Suprapubic skin (tissue), 4 donors: ENCODE measurements at regions not wholly inside any gene's neighbourhood (a gene's known extent, or its start where the extent isn't known, plus 50 kb on each side); places are given as distances from the start of the nearest gene placed in this dataset.

ENCODE experiments used
- DNase-seq, 2 donors: peaks; one replicate each; pipeline ENCODE4 v3.0.0-alpha.2; 2019; ENCODE audit warnings: low spot score in 2 of 2
- H3K27ac ChIP-seq: fragments of 200-600 bp; sonication (generic); one replicate; pipeline ENCODE4 v1.5.1; 2019
- H3K27me3 ChIP-seq: fragments of 200-600 bp; sonication (generic); one replicate; pipeline ENCODE4 v1.5.1; 2019
- H3K36me3 ChIP-seq: fragments of 200-600 bp; sonication (generic); one replicate; pipeline ENCODE4 v1.5.1; 2019
- H3K4me1 ChIP-seq: fragments of 200-600 bp; sonication (generic); one replicate; pipeline ENCODE4 v1.5.1; 2019
- H3K4me3 ChIP-seq: fragments of 200-600 bp; sonication (generic); one replicate; pipeline ENCODE4 v1.5.1; 2019; ENCODE audit warnings: mild to moderate bottlenecking
- H3K9me3 ChIP-seq: fragments of 200-600 bp; sonication (generic); one replicate; pipeline ENCODE4 v1.5.1; 2019
- CTCF ChIP-seq, 2 donors: fragments of 200-600 bp in 1 of 2; fragments of 450-650 bp in 1 of 2; sonication (generic) in 1 of 2; IDR thresholded peaks; one replicate each; pipeline ENCODE4 v1.5.1; 2016 to 2019; ENCODE audit warnings: antibody characterized with exemption in 2 of 2, mild to moderate bottlenecking in 1 of 2, moderate library complexity in 1 of 2
- EP300 ChIP-seq: sonication (generic); formaldehyde crosslinking; IDR thresholded peaks from one replicate; pipeline ENCODE4 v1.6.1; 2017; ENCODE audit warnings: antibody characterized with exemption
- POLR2A ChIP-seq, 2 donors: fragments of 450-650 bp; IDR thresholded peaks; one replicate each; pipeline ENCODE4 v1.6.1; 2017; ENCODE audit warnings: antibody characterized with exemption in 2 of 2, mild to moderate bottlenecking in 2 of 2, moderate library complexity in 2 of 2
- POLR2AphosphoS5 ChIP-seq, 3 donors: sonication (generic); formaldehyde crosslinking; IDR thresholded peaks; one replicate each; pipeline ENCODE4 v1.6.1; 2017; ENCODE audit warnings: antibody characterized with exemption in 3 of 3
- WGBS: methylation state at CpG from one replicate; pipeline ENCODE4 v1.1.5; 2018; 5-methylcytosine and 5-hydroxymethylcytosine counted together

GRCh38 chr11:104830508-104830907, 67.8 kb downstream of the CASP12 start:
- no peak overlapping the region for H3K27ac ChIP-seq
- H3K27me3 ChIP-seq, result no peaks in the 10 kb centered on the region
- 68% methylated on average over 5 of the region's 5 CpGs for WGBS
- no peak for TF ChIP-seq EP300
- TF ChIP-seq CTCF (IDR thresholded peaks at IDR 0.05), result no peak
- TF ChIP-seq POLR2AphosphoS5 (IDR thresholded peaks at IDR 0.05), result no peak
- TF ChIP-seq POLR2A (IDR thresholded peaks at IDR 0.05), result no peak
- no peak overlapping the region for H3K4me3 ChIP-seq
- H3K9me3 ChIP-seq, result no peaks in the 10 kb centered on the region
- peaks cover 11% of the 10 kb centered on the region for H3K4me1 ChIP-seq
- no peaks in the 10 kb centered on the region for H3K36me3 ChIP-seq
- DNase-seq, result no peak

- Histone ChIP-seq H3K4me3 (no peak overlapping the region), H3K9me3 (no peaks in the 10 kb centered on the region), H3K4me1 (peaks cover 11% of the 10 kb centered on the region), H3K27ac (no peak overlapping the region), H3K36me3 (no peaks in the 10 kb centered on the region), H3K27me3 (no peaks in the 10 kb centered on the region)
- TF ChIP-seq POLR2AphosphoS5 (IDR thresholded peaks at IDR 0.05), result no peak
- TF ChIP-seq POLR2A (IDR thresholded peaks at IDR 0.05), result no peak
- TF ChIP-seq EP300, result no peak
- TF ChIP-seq CTCF (IDR thresholded peaks at IDR 0.05), result no peak
- WGBS, result 26% methylated on average over 2 of the region's 2 CpGs
- DNase-seq, result no peak
These were observed 68.2 kb downstream of the CASP12 start for GRCh38 chr11:104830080-104830479.

- 87% methylated on average over 1 of the region's 1 CpG for WGBS
- no peaks in the 10 kb centered on the region for H3K36me3 ChIP-seq
- H3K4me3 ChIP-seq, result no peak overlapping the region
- no peak for DNase-seq
- no peak overlapping the region for H3K27ac ChIP-seq
- TF ChIP-seq POLR2AphosphoS5 (IDR thresholded peaks at IDR 0.05), result no peak
- TF ChIP-seq EP300, result no peak
- no peak for TF ChIP-seq CTCF (IDR thresholded peaks at IDR 0.05)
- TF ChIP-seq POLR2A (IDR thresholded peaks at IDR 0.05), result no peak
- no peaks in the 10 kb centered on the region for H3K9me3 ChIP-seq
- peaks cover 11% of the 10 kb centered on the region for H3K4me1 ChIP-seq
- H3K27me3 ChIP-seq, result no peaks in the 10 kb centered on the region
These were observed 71.5 kb downstream of the CASP12 start for GRCh38 chr11:104826772-104827171.

GRCh38 chr11:104823657-104824056, 74.6 kb downstream of the CASP12 start:
- Histone ChIP-seq H3K27me3 (no peaks in the 10 kb centered on the region), H3K27ac (no peak overlapping the region), H3K36me3 (no peaks in the 10 kb centered on the region), H3K9me3 (no peaks in the 10 kb centered on the region), H3K4me1 (no peaks in the 10 kb centered on the region), H3K4me3 (no peak overlapping the region)
- DNase-seq, result no peak
- TF ChIP-seq POLR2A (IDR thresholded peaks at IDR 0.05) (no peak), POLR2AphosphoS5 (IDR thresholded peaks at IDR 0.05) (no peak), EP300 (no peak), CTCF (IDR thresholded peaks at IDR 0.05) (no peak)
- 88% methylated on average over 1 of the region's 1 CpG for WGBS

- no peak for DNase-seq
- H3K4me1 ChIP-seq, result no peaks in the 10 kb centered on the region
- TF ChIP-seq POLR2AphosphoS5 (IDR thresholded peaks at IDR 0.05) (no peak), POLR2A (IDR thresholded peaks at IDR 0.05) (no peak), EP300 (no peak), CTCF (IDR thresholded peaks at IDR 0.05) (no peak)
- no peaks in the 10 kb centered on the region for H3K27me3 ChIP-seq
- H3K27ac ChIP-seq, result no peak overlapping the region
- no peaks in the 10 kb centered on the region for H3K9me3 ChIP-seq
- 96% methylated on average over 2 of the region's 2 CpGs for WGBS
- no peaks in the 10 kb centered on the region for H3K36me3 ChIP-seq
- H3K4me3 ChIP-seq, result no peak overlapping the region
These were observed 77.8 kb downstream of the CASP12 start for GRCh38 chr11:104820431-104820830.
